ENCODE measurements at regions not wholly inside any gene's neighbourhood (a gene's known extent, or its start where the extent isn't known, plus 50 kb on each side); places are given as distances from the start of the nearest gene placed in this dataset.

DNA sequence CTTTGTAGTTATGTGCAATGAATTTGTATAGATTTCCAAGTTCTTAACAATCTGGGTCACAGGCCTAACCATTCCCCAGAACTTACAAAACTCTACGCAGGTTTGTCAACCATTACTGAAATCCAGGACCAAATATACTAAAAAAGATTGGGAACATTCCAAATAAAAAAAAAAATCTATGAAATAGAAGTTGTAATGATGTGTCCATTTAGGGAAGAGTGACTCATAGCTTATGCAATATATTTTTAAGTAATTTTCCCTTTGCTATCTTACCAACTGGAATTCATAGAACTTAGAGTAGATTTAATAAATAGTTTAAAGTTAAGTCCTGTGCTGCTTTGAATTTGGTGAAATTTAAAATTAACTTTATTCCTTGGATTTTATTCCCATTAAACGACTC is 393.2 kb downstream of the PMP22 start:
- ATAC-seq = no peak
- no peaks in the 10 kb centered on the region for H3K9me3 ChIP-seq (ENCODE audit: control insufficient read depth, low read length, poor library complexity, severe bottlenecking)
- Mint-ChIP-seq H3K4me1 (no peaks in the 10 kb centered on the region), H3K36me3 (ENCODE audit: low read depth) (no peaks in the 10 kb centered on the region), H3K27me3 (peaks cover 40% of the 10 kb centered on the region), H3K4me3 (no peak overlapping the region), H3K27ac (no peak overlapping the region)
- DNase-seq = no peak

DNA sequence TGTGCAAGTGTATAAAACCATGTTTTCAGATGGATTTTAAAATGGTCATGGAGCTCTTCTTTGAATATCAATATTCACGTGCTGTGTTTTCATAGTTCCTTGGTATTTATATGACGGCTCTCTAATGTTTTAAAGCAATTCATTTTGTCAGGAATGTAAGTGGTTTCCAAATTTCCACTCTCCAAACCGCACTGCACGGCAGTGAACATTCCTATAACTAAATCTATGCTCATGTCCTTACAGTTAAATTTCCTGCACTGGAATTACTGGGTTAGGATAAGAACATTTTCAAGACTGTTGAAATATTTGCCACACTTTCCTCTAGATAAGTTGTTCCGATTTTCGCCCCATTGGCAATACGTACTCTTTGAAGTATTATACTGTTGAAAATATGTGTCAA is 398.9 kb downstream of the PMP22 start:
- no peaks in the 10 kb centered on the region for H3K4me1 Mint-ChIP-seq
- DNase-seq (no peak), ATAC-seq (no peak)
- H3K9me3 ChIP-seq (ENCODE audit: control insufficient read depth, low read length, poor library complexity, severe bottlenecking) = no peaks in the 10 kb centered on the region
- no peaks in the 10 kb centered on the region for H3K36me3 Mint-ChIP-seq (ENCODE audit: low read depth)
- H3K27me3 Mint-ChIP-seq = peaks cover 23% of the 10 kb centered on the region
- no peak overlapping the region for H3K27ac Mint-ChIP-seq
- H3K4me3 Mint-ChIP-seq = no peak overlapping the region

DNA sequence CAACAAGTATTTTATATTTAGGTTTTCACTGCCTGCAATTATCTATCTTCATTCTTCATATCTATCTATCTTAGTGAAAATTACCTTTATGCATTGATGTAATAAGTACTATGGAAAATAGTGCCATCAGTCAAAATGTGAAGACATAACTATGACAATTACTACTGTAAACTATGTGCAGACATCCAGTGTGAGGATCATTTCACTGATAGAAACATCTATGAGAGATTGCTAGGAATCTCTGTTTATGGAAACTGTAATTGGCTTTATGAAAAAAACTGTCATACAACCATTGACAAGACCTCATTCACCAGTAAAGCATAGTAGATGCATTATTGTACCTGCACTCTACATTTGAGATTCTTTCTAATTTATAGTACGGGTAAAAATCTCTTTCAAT is 401.0 kb downstream of the PMP22 start:
- no peak for ATAC-seq
- no peaks in the 10 kb centered on the region for H3K9me3 ChIP-seq (ENCODE audit: control insufficient read depth, low read length, poor library complexity, severe bottlenecking)
- DNase-seq = no peak
- Mint-ChIP-seq H3K27ac (no peak overlapping the region), H3K4me1 (no peaks in the 10 kb centered on the region), H3K4me3 (no peak overlapping the region), H3K36me3 (ENCODE audit: low read depth) (no peaks in the 10 kb centered on the region), H3K27me3 (peaks cover 18% of the 10 kb centered on the region)

DNA sequence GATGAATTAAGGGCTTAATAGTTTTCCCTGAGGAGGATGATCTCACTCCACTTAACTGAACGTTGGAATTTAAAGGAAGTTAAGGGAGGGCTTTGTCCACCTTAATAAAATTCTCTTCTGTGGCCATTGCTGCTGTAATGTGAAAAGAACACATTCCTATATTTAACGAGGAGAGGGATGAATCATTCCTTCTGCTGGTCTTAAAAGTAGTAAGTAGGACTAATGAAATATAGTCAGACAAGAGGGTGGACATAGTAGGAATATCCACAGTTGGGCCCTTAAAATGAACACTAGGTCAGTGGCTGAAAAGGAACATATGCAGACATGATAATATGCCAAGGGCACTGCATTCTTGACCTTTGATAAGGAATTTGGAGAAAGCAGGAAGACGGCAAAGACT is 405.6 kb downstream of the PMP22 start:
- no peaks in the 10 kb centered on the region for H3K9me3 ChIP-seq (ENCODE audit: control insufficient read depth, low read length, poor library complexity, severe bottlenecking)
- Mint-ChIP-seq H3K27ac (no peak overlapping the region), H3K4me1 (no peaks in the 10 kb centered on the region), H3K27me3 (no peaks in the 10 kb centered on the region), H3K4me3 (no peak overlapping the region), H3K36me3 (ENCODE audit: low read depth) (no peaks in the 10 kb centered on the region)
- ATAC-seq (no peak), DNase-seq (no peak)

DNA sequence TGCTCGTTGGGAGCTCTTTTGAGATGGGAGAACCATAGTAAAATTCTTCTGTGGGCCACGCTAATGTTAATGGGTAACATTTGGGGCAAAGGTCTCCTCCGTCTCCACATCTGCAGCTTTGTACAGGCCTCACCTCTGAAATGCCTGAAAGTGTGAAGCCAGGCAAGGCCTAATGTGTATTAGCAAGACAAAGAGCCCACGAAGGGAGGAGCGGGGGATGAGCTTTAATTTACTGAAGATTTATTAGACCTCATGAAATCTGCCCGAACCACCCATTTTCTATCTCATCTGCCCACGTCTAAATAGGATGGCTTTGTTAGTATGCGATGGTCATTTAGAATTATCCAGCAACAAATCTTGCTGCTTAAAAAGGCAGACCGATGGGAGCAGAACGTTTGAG is 408.9 kb downstream of the PMP22 start:
- H3K9me3 ChIP-seq (ENCODE audit: control insufficient read depth, low read length, poor library complexity, severe bottlenecking) = no peaks in the 10 kb centered on the region
- no peaks in the 10 kb centered on the region for H3K4me1 Mint-ChIP-seq
- H3K27me3 Mint-ChIP-seq = no peaks in the 10 kb centered on the region
- H3K27ac Mint-ChIP-seq = no peak overlapping the region
- no peak overlapping the region for H3K4me3 Mint-ChIP-seq
- ATAC-seq (no peak), DNase-seq (no peak)
- H3K36me3 Mint-ChIP-seq (ENCODE audit: low read depth) = no peaks in the 10 kb centered on the region

DNA sequence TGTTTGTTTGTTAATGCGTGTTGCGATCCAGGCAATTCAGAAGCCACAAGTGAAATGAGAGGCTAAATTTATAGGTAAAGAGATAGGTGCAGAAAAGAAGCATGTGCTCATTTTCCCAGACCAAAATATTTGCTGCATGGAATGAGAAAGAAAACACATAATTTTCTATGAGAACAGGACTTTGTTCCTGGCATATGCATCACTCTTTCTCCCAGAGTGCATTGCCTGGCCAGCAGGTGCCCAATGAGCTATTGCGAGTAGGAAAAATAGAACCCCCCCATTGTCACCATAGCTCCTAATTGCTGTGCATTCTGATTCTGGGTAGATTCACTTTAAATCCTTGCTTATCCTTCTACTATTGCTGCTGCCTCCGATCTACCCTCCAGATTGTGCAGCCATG is 410.4 kb downstream of the PMP22 start:
- H3K27me3 Mint-ChIP-seq = no peaks in the 10 kb centered on the region
- H3K36me3 Mint-ChIP-seq (ENCODE audit: low read depth) = no peaks in the 10 kb centered on the region
- DNase-seq (no peak), ATAC-seq (no peak)
- H3K9me3 ChIP-seq (ENCODE audit: control insufficient read depth, low read length, poor library complexity, severe bottlenecking) = no peaks in the 10 kb centered on the region
- no peak overlapping the region for H3K4me3 Mint-ChIP-seq
- H3K4me1 Mint-ChIP-seq = no peaks in the 10 kb centered on the region
- no peak overlapping the region for H3K27ac Mint-ChIP-seq

DNA sequence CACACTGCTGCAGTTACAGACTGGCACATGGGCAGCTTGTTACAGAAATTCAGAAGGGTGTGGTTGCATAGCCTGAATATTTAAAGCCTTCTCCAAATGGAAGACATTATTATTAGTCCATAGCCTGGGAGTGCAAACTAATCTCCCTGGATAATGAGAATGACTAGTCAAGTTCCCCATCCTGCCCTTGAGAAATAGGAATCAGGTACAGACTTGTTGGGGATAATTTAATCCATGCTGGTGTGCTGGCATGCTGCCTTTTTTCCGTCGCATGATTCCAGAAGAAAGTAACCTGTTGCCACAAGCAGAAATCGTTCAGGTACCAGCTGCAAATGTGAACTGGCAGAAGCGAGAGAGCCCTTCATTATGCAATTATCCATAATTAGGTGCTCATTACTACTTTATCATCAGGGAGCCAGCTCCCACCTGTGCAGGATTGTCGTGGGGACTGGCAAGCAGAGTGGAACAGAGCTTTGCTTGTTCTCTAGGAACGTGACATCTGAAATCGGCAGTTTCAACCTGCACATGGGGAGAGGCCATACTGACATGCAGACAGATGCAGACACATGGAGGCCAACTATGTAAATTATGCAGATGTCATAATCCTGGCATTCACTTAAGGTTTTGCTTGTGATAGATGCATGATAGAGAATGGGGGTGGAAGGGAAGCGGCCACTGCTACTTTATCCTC is 419.4 kb downstream of the PMP22 start:
- DNase-seq = no peak
- Mint-ChIP-seq H3K36me3 (ENCODE audit: low read depth) (peaks cover 2% of the 10 kb centered on the region), H3K27me3 (peaks cover 25% of the 10 kb centered on the region), H3K27ac (no peak overlapping the region), H3K4me3 (no peak overlapping the region), H3K4me1 (no peaks in the 10 kb centered on the region)
- no peaks in the 10 kb centered on the region for H3K9me3 ChIP-seq (ENCODE audit: control insufficient read depth, low read length, poor library complexity, severe bottlenecking)
- ATAC-seq = no peak

DNA sequence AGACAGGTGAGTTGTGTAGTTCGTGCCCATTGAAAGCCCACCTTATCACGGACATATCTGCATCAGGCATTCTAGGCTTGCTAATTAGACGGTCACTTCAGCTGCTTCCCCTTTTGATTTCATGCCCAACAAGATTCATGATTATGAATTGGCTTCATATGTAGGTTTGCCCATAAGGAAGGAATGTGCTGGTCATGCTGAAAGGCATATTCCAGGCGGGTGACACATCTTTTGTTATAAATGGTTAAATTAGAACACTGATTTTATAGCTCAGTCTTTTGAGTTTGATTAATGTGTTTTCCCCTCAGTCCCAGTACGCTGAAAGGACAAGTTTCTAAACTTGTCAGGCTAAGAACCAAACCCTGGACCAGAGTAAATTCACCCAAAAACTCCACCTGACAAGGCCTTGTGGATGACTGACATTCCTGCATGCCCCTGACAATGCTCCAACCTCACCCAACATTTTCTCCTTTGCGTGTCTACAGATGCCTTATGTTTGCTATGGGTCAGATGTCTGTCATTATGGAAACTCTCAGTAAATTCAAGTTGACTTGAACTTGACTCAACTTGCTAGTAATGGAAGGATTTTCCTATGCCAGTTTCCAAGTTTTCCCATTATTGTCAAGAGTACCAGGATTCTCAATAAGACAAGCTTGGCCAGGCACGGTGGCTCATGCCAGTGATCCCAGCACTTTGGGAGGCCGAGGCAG is 421.9 kb downstream of the PMP22 start:
- DNase-seq (no peak), ATAC-seq (no peak)
- H3K4me3 Mint-ChIP-seq = no peak overlapping the region
- no peaks in the 10 kb centered on the region for H3K4me1 Mint-ChIP-seq
- no peaks in the 10 kb centered on the region for H3K9me3 ChIP-seq (ENCODE audit: control insufficient read depth, low read length, poor library complexity, severe bottlenecking)
- H3K27me3 Mint-ChIP-seq = peaks cover 29% of the 10 kb centered on the region
- no peak overlapping the region for H3K27ac Mint-ChIP-seq
- peaks cover 2% of the 10 kb centered on the region for H3K36me3 Mint-ChIP-seq (ENCODE audit: low read depth)

DNA sequence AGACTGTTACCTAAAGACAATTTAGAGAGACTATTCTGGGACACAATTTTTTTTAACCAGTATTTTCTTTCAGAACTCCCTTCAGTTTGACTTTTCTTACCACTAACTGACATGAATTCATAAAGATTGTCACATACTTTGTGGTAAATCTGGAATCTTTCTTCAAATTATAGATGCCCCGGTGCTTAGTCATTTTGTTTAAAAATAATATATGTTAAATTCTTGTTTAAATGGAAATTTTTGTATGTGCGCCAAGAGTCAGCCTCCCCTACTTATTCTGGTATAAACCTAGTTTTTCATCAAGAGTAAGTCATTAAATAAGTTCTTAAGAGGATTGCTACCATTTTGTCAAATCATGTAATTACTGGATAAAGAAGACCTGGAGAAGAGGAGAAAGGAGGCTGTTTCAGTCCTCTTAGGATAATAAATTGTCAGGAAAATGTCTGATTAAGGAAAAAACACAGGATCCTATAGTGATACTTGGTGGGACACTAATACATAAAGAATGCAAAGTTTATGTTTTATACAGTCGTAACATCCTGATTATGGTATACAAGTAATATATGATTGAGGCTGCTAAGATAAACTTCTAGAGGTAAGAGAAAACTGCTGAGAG is 424.4 kb downstream of the PMP22 start:
- no peak overlapping the region for H3K4me3 Mint-ChIP-seq
- ATAC-seq = no peak
- peaks cover 36% of the 10 kb centered on the region for H3K27me3 Mint-ChIP-seq
- no peaks in the 10 kb centered on the region for H3K9me3 ChIP-seq (ENCODE audit: control insufficient read depth, low read length, poor library complexity, severe bottlenecking)
- DNase-seq = no peak
- H3K27ac Mint-ChIP-seq = no peak overlapping the region
- H3K36me3 Mint-ChIP-seq (ENCODE audit: low read depth) = peaks cover 2% of the 10 kb centered on the region
- H3K4me1 Mint-ChIP-seq = no peaks in the 10 kb centered on the region

DNA sequence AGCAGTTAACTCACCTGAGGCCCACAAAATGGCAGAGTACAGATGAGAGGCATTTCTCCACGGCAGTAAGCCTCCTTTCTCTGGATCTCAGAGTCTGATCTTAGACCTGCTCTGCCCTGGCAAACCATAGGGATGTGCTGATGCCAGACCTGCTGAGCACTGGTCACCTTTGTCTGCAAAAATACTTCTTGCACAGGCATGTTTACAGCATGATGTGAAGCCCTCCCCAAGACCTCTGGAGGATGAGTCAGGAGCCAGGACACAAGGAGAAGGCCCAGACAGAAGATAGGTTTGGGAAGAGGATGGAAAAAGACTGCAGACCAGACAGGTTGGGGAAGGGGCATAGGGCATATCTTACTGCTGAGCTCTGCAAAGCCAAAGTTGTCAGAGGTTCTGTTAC is 426.6 kb downstream of the PMP22 start:
- no peak for DNase-seq
- H3K4me1 Mint-ChIP-seq = no peaks in the 10 kb centered on the region
- H3K27ac Mint-ChIP-seq = no peak overlapping the region
- ATAC-seq = no peak
- H3K4me3 Mint-ChIP-seq = no peak overlapping the region
- peaks cover 26% of the 10 kb centered on the region for H3K27me3 Mint-ChIP-seq
- H3K36me3 Mint-ChIP-seq (ENCODE audit: low read depth) = no peaks in the 10 kb centered on the region
- no peaks in the 10 kb centered on the region for H3K9me3 ChIP-seq (ENCODE audit: control insufficient read depth, low read length, poor library complexity, severe bottlenecking)

DNA sequence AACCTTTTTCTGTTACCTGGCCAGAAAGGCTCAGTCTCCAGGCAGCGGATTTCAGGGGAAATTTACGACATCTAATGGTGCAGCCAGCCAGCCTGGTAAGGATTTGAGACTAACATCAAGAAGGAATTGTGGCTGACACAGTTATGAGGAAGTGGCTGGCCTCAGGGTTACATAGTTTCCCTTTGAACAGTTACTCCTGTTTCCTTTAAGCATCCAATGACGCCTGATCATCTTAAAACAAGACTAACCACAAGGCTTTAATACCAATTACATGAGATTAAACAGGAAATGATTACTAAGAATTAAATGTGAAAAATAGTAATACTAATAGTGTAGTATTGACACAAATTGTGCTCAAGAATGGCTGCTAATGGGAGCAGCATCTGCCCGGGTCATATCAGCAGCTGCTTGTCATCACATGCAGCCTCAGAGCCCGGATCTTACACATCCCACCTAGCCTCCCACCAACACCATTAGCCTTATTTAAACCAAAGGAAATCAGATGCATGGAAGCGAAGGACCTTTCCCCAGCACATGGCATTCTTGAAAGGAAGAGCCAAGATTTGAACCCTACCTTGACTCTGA is 431.8 kb downstream of the PMP22 start:
- Mint-ChIP-seq H3K4me3 (no peak overlapping the region), H3K4me1 (peaks cover 4% of the 10 kb centered on the region), H3K27ac (no peak overlapping the region), H3K36me3 (ENCODE audit: low read depth) (no peaks in the 10 kb centered on the region), H3K27me3 (peaks cover 41% of the 10 kb centered on the region)
- H3K9me3 ChIP-seq (ENCODE audit: control insufficient read depth, low read length, poor library complexity, severe bottlenecking) = no peaks in the 10 kb centered on the region
- DNase-seq (no peak), ATAC-seq (no peak)

DNA sequence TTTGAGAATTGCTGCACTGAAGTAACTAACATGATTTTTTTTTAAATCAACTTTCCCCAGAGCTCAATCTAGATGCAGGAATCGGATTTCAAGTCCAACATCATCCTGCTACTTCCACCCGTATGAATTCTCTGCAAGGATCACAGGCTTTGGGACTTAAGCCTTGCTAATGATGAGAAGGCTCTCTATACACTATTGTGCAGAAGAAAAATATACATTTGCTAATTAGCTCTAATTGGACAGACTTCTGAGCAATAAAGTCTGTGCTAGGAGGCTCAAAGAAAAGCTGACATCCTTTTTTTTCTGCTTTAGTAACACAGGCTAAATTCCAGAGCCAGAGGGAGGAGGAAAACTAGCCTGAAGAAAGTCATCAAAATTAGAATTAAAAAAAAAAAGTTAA is 433.6 kb downstream of the PMP22 start:
- Mint-ChIP-seq H3K36me3 (ENCODE audit: low read depth) (no peaks in the 10 kb centered on the region), H3K4me1 (peaks cover 4% of the 10 kb centered on the region), H3K27ac (no peak overlapping the region), H3K27me3 (peaks cover 33% of the 10 kb centered on the region), H3K4me3 (no peak overlapping the region)
- H3K9me3 ChIP-seq (ENCODE audit: control insufficient read depth, low read length, poor library complexity, severe bottlenecking) = no peaks in the 10 kb centered on the region
- ATAC-seq = no peak
- DNase-seq = no peak

DNA sequence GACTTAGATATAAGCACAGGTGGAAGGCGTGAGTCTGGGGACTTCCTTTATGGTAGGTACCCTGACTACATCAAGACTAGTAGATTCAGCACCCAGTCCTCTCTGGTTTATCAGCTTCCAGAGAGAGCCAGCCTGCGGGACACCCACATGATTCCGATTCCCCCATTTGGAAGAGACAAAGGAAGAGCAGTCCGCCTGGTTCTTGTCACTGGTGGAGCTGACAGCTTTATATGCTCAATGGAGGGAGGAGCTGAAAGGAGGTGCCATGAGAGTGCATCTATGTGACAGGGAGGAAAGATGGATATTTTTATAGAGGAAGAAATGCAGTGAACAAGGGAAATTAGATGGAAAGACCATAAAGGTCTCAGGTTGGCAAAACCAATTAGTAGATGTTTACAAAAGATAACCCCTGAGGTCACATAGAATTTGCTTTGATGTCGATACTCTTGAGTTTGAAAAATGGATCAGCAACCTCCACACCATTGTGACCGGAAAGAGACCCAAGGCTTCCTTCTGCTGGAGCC is 437.7 kb downstream of the PMP22 start:
- no peak for DNase-seq
- ATAC-seq = no peak
- no peaks in the 10 kb centered on the region for H3K36me3 Mint-ChIP-seq (ENCODE audit: low read depth)
- H3K27ac Mint-ChIP-seq = no peak overlapping the region
- H3K9me3 ChIP-seq (ENCODE audit: control insufficient read depth, low read length, poor library complexity, severe bottlenecking) = no peaks in the 10 kb centered on the region
- H3K27me3 Mint-ChIP-seq = peaks cover 17% of the 10 kb centered on the region
- no peak overlapping the region for H3K4me3 Mint-ChIP-seq
- H3K4me1 Mint-ChIP-seq = no peaks in the 10 kb centered on the region
